ENCODE measurements at regions not wholly inside any gene's neighbourhood (a gene's known extent, or its start where the extent isn't known, plus 50 kb on each side); places are given as distances from the start of the nearest gene placed in this dataset.

GRCh38 chr4:151879705-151880445, 119.1 kb upstream of the GATB start:
- no peak for TF ChIP-seq SRF (IDR thresholded peaks at IDR 0.05; ENCODE audit: low read depth)
- TF ChIP-seq, protein P1, sequence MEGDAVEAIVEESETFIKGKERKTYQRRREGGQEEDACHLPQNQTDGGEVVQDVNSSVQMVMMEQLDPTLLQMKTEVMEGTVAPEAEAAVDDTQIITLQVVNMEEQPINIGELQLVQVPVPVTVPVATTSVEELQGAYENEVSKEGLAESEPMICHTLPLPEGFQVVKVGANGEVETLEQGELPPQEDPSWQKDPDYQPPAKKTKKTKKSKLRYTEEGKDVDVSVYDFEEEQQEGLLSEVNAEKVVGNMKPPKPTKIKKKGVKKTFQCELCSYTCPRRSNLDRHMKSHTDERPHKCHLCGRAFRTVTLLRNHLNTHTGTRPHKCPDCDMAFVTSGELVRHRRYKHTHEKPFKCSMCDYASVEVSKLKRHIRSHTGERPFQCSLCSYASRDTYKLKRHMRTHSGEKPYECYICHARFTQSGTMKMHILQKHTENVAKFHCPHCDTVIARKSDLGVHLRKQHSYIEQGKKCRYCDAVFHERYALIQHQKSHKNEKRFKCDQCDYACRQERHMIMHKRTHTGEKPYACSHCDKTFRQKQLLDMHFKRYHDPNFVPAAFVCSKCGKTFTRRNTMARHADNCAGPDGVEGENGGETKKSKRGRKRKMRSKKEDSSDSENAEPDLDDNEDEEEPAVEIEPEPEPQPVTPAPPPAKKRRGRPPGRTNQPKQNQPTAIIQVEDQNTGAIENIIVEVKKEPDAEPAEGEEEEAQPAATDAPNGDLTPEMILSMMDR (IDR thresholded peaks at IDR 0.05 in 2 of 3, conservative IDR thresholded peaks at IDR 0.05 in 1 of 3; ENCODE audit: borderline replicate concordance in 1 of 3, insufficient read depth in 1 of 3, low read depth in 2 of 3, low read length in 2 of 3), result no peak
- no peak for TF ChIP-seq POLR2AphosphoS5 (IDR thresholded peaks at IDR 0.05; ENCODE audit: low read depth, low read length)
- TF ChIP-seq ZFX (IDR thresholded peaks at IDR 0.05), result no peak
